HG03280 (cell line): ENCODE measurements at regions not wholly inside any gene's neighbourhood (a gene's known extent, or its start where the extent isn't known, plus 50 kb on each side); places are given as distances from the start of the nearest gene placed in this dataset.

Experiments used
- ATAC-seq: cut with Tn5 transposase; IDR thresholded peaks from one replicate; pipeline ENCODE4 v1.9.1; 2021; ENCODE audit warnings: mild to moderate bottlenecking, moderate library complexity; ENCODE audit not compliant: unreplicated experiment

GRCh38 chr1:212525479-212526110 lies 83.0 kb upstream of the ATF3 start:
- ATAC-seq = no peak

- no peak for ATAC-seq
Observed at GRCh38 chr1:212526111-212526491, 82.5 kb upstream of the ATF3 start.

- no peak for ATAC-seq
Observed at GRCh38 chr1:212528501-212528900, 80.1 kb upstream of the ATF3 start.

GRCh38 chr1:212529211-212529741 lies 79.3 kb upstream of the ATF3 start:
- no peak for ATAC-seq

GRCh38 chr1:212531267-212531666 lies 77.3 kb upstream of the ATF3 start:
- no peak for ATAC-seq

- ATAC-seq = no peak
Observed at GRCh38 chr1:212531796-212532195, 76.8 kb upstream of the ATF3 start.

- no peak for ATAC-seq
Observed at GRCh38 chr1:212532469-212533147, 76.0 kb upstream of the ATF3 start.

GRCh38 chr1:212533148-212533517 lies 75.4 kb upstream of the ATF3 start:
- ATAC-seq = no peak

- ATAC-seq = no peak
Observed at GRCh38 chr1:212536586-212536985, 72.0 kb upstream of the ATF3 start.

- ATAC-seq = no peak
Observed at GRCh38 chr1:212537610-212538009, 71.0 kb upstream of the ATF3 start.

- no peak for ATAC-seq
Observed at GRCh38 chr1:212539737-212540430, 68.7 kb upstream of the ATF3 start.

- no peak for ATAC-seq
Observed at GRCh38 chr1:212542761-212543187, 65.8 kb upstream of the ATF3 start.

- no peak for ATAC-seq
Observed at GRCh38 chr1:212544110-212544509, 64.5 kb upstream of the ATF3 start.

GRCh38 chr1:212545941-212546635 lies 62.5 kb upstream of the ATF3 start:
- no peak for ATAC-seq

GRCh38 chr1:212549503-212550017 lies 59.0 kb upstream of the ATF3 start:
- ATAC-seq = no peak

- no peak for ATAC-seq
Observed at GRCh38 chr1:212551929-212552328, 56.6 kb upstream of the ATF3 start.

- no peak for ATAC-seq
Observed at GRCh38 chr1:212553676-212554075, 54.9 kb upstream of the ATF3 start.

GRCh38 chr1:212554401-212554800 lies 54.2 kb upstream of the ATF3 start:
- no peak for ATAC-seq

- ATAC-seq = no peak
Observed at GRCh38 chr1:212555426-212555825, 53.1 kb upstream of the ATF3 start.

GRCh38 chr1:212556822-212557549 lies 51.6 kb upstream of the ATF3 start:
- ATAC-seq = no peak
